Ascending aorta (tissue), 2 donors: ENCODE measurements at regions not wholly inside any gene's neighbourhood (a gene's known extent, or its start where the extent isn't known, plus 50 kb on each side); places are given as distances from the start of the nearest gene placed in this dataset.
"Not testable (repeated sequence)": the region's sequence is repeated elsewhere in the genome, so short reads cannot be mapped to it uniquely, and the experiment has no call there.

Experiments
- DNase-seq, 2 donors: peaks; one replicate each; pipeline ENCODE4 v3.0.0-alpha.2; 2019; ENCODE audit warnings: low spot score in 2 of 2
- H3K27ac ChIP-seq, 2 donors: fragments of 200-600 bp; sonication (generic); one replicate each; pipeline ENCODE4 v1.5.1; 2016 to 2017; ENCODE audit warnings: mild to moderate bottlenecking in 1 of 2
- H3K27me3 ChIP-seq: fragments of 200-600 bp; sonication (generic); one replicate; pipeline ENCODE4 v1.5.1; 2017
- H3K36me3 ChIP-seq, 2 donors: fragments of 200-600 bp; sonication (generic); one replicate each; pipeline ENCODE4 v1.5.1; 2016
- H3K4me1 ChIP-seq, 2 donors: fragments of 200-600 bp; sonication (generic); one replicate each; pipeline ENCODE4 v1.5.1; 2016 to 2017; ENCODE audit warnings: mild to moderate bottlenecking in 1 of 2
- H3K4me3 ChIP-seq, 2 donors: fragments of 200-600 bp; sonication (generic); one replicate each; pipeline ENCODE4 v1.5.1; 2016 to 2017; ENCODE audit warnings: mild to moderate bottlenecking in 1 of 2
- H3K9me3 ChIP-seq, 2 donors: fragments of 200-600 bp; sonication (generic); one replicate each; pipeline ENCODE4 v1.5.1; 2016
- CTCF ChIP-seq, 3 experiments: fragments of 200-600 bp in 2 of 3; fragments of 450-650 bp in 1 of 3; sonication (generic) in 2 of 3; IDR thresholded peaks; one replicate each; pipeline ENCODE4 v1.5.1; 2016 to 2019; ENCODE audit warnings: antibody characterized with exemption in 3 of 3, mild to moderate bottlenecking in 1 of 3, moderate library complexity in 1 of 3
- intact Hi-C: fragments of 100-400 bp; cut with DNase I; formaldehyde crosslinking; loops from one replicate; pipeline ENCODE4 v1.15.1; 2023

GRCh38 chr18:45341454-45341853 lies 273.8 kb upstream of the SLC14A2 start:
- intact Hi-C loops, result no loop called here
- DNase-seq, result no peak
- H3K27ac ChIP-seq, result no peak overlapping the region
- no peaks in the 10 kb centered on the region for H3K4me1 ChIP-seq
- no peaks in the 10 kb centered on the region for H3K27me3 ChIP-seq
- H3K36me3 ChIP-seq, result no peaks in the 10 kb centered on the region
- TF ChIP-seq CTCF (IDR thresholded peaks at IDR 0.05), result no peak
- H3K9me3 ChIP-seq, result no peaks in the 10 kb centered on the region
- H3K4me3 ChIP-seq, result no peak overlapping the region

GRCh38 chr18:45342166-45342565 lies 273.1 kb upstream of the SLC14A2 start:
- H3K27me3 ChIP-seq, result no peaks in the 10 kb centered on the region
- H3K4me1 ChIP-seq, result no peaks in the 10 kb centered on the region
- intact Hi-C loops, result no loop called here
- no peaks in the 10 kb centered on the region for H3K36me3 ChIP-seq
- H3K9me3 ChIP-seq, result no peaks in the 10 kb centered on the region
- TF ChIP-seq CTCF (IDR thresholded peaks at IDR 0.05), result no peak
- no peak for DNase-seq
- H3K27ac ChIP-seq, result no peak overlapping the region
- no peak overlapping the region for H3K4me3 ChIP-seq

GRCh38 chr18:45342653-45343052 lies 272.6 kb upstream of the SLC14A2 start:
- intact Hi-C loops, result no loop called here
- no peaks in the 10 kb centered on the region for H3K9me3 ChIP-seq
- no peak overlapping the region for H3K27ac ChIP-seq
- TF ChIP-seq CTCF (IDR thresholded peaks at IDR 0.05), result no peak
- H3K36me3 ChIP-seq, result no peaks in the 10 kb centered on the region
- H3K27me3 ChIP-seq, result no peaks in the 10 kb centered on the region
- no peaks in the 10 kb centered on the region for H3K4me1 ChIP-seq
- H3K4me3 ChIP-seq, result no peak overlapping the region
- no peak for DNase-seq

GRCh38 chr18:45343365-45343764 lies 271.9 kb upstream of the SLC14A2 start:
- intact Hi-C loops, result no loop called here

GRCh38 chr18:45344680-45345079 lies 270.6 kb upstream of the SLC14A2 start:
- H3K4me3 ChIP-seq, H3K9me3 ChIP-seq, intact Hi-C loops: not testable (repeated sequence)

More at GRCh38 chr18:45343365-45343764, 271.9 kb upstream of the SLC14A2 start:
- H3K36me3 ChIP-seq, result no peaks in the 10 kb centered on the region
- no peaks in the 10 kb centered on the region for H3K9me3 ChIP-seq
- no peaks in the 10 kb centered on the region for H3K4me1 ChIP-seq
- H3K27ac ChIP-seq, result no peak overlapping the region
- no peak overlapping the region for H3K4me3 ChIP-seq
- TF ChIP-seq CTCF (IDR thresholded peaks at IDR 0.05), result no peak
- H3K27me3 ChIP-seq, result no peaks in the 10 kb centered on the region
- no peak for DNase-seq

GRCh38 chr18:45349019-45349418 lies 266.3 kb upstream of the SLC14A2 start:
- TF ChIP-seq CTCF (IDR thresholded peaks at IDR 0.05), result no peak
- no peaks in the 10 kb centered on the region for H3K27me3 ChIP-seq
- H3K4me1 ChIP-seq, result no peaks in the 10 kb centered on the region
- no peak overlapping the region for H3K27ac ChIP-seq
- no peaks in the 10 kb centered on the region for H3K9me3 ChIP-seq
- DNase-seq, result no peak
- intact Hi-C loops, result no loop called here
- no peak overlapping the region for H3K4me3 ChIP-seq
- no peaks in the 10 kb centered on the region for H3K36me3 ChIP-seq

More at GRCh38 chr18:45344680-45345079, 270.6 kb upstream of the SLC14A2 start:
- H3K27me3 ChIP-seq, H3K27ac ChIP-seq, DNase-seq, H3K36me3 ChIP-seq, H3K4me1 ChIP-seq: not testable (repeated sequence)
